CD4-positive, alpha-beta T cell treated with Interleukin-1 beta for 1 hour (primary cell): ENCODE measurements at regions not wholly inside any gene's neighbourhood (a gene's known extent, or its start where the extent isn't known, plus 50 kb on each side); places are given as distances from the start of the nearest gene placed in this dataset.
"Not testable (repeated sequence)": the region's sequence is repeated elsewhere in the genome, so short reads cannot be mapped to it uniquely, and the experiment has no call there.

Experiments used
- DNase-seq, 2 donors: peaks; one replicate each; pipeline ENCODE4 v3.0.0-alpha.2; 2020 to 2022

GRCh38 chr10:46810222-46810621 lies 101.0 kb upstream of the PTPN20 start:
- not testable (repeated sequence) for DNase-seq

- DNase-seq = not testable (repeated sequence)
Measured at GRCh38 chr10:46816126-46816525, 95.1 kb upstream of the PTPN20 start.

GRCh38 chr10:46840393-46841050 lies 70.7 kb upstream of the PTPN20 start:
- not testable (repeated sequence) for DNase-seq

- not testable (repeated sequence) for DNase-seq
Measured at GRCh38 chr10:46841051-46841593, 70.1 kb upstream of the PTPN20 start.

GRCh38 chr10:46845194-46845593 lies 66.0 kb upstream of the PTPN20 start:
- not testable (repeated sequence) for DNase-seq

GRCh38 chr10:46845640-46846039 lies 65.6 kb upstream of the PTPN20 start:
- DNase-seq = not testable (repeated sequence)

- DNase-seq = not testable (repeated sequence)
Measured at GRCh38 chr10:46860753-46861152, 50.5 kb upstream of the PTPN20 start.
